PC-9 (cell line): ENCODE measurements at regions not wholly inside any gene's neighbourhood (a gene's known extent, or its start where the extent isn't known, plus 50 kb on each side); places are given as distances from the start of the nearest gene placed in this dataset.

Experiments used
- CTCF ChIP-seq: fragments of 200-600 bp; sonication (generic); conservative IDR thresholded peaks from 2 replicates; pipeline ENCODE4 v1.6.1; 2017; ENCODE audit warnings: mixed run types, antibody characterized with exemption, mild to moderate bottlenecking, moderate library complexity
- EZH2 ChIP-seq: fragments of 200-600 bp; sonication (generic); IDR thresholded peaks from 2 replicates; pipeline ENCODE4 v1.8.0; 2017; ENCODE audit warnings: antibody characterized with exemption, low read depth

GRCh38 chr4:127528302-127528701 lies 104.5 kb upstream of the INTU start:
- TF ChIP-seq CTCF (no peak), EZH2 (no peak)
